ENCODE measurements at regions not wholly inside any gene's neighbourhood (a gene's known extent, or its start where the extent isn't known, plus 50 kb on each side); places are given as distances from the start of the nearest gene placed in this dataset.

DNA sequence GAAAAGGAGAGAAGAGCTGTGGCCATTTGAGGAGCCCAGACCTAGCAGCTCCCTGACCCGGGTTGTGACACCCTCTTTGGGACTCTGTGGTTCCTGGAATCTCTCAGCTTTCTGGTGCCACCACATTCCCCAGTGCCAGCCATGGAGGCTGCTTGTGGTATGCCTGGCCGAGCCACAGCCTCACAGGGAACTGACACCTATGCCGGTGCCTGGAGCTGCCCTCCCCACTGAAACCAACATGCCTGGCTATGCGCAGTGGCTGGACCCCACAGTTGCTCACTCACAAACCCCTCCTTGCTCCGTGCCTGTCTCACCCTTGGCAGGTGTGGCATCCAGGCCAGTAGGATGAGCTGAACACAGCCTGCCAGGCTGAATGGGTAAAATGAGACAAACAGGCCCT lies 749.4 kb downstream of the ARAP2 start:
- no peak for TF ChIP-seq CTCF (conservative IDR thresholded peaks at IDR 0.05; ENCODE audit: low read length)
- no peak for DNase-seq (ENCODE audit: low read depth)
- H3K4me3 ChIP-seq (ENCODE audit: low read length): no peak overlapping the region

DNA sequence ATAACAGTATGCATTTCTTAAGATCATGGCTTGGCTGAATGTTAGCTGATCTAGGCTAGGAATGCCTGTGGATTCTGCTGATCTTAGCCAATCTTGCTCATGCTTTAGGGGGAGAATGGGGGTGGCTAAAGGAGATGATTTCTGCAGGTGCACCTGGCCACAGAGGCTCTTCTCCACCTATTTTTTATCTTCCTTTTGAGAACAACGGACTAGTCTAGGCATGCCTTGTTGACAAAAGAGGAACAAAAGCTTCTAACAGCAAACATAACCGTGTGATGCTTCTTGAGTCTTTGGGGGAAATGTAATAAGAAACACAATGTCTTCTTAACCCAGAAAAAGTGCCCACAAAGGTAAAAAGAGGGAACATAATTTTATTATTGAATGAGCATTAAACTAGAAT lies 743.5 kb downstream of the ARAP2 start:
- TF ChIP-seq CTCF (conservative IDR thresholded peaks at IDR 0.05; ENCODE audit: low read length): no peak
- no peak for DNase-seq (ENCODE audit: low read depth)
- H3K4me3 ChIP-seq (ENCODE audit: low read length): no peak overlapping the region

- DNase-seq (ENCODE audit: low read depth): no peak
- TF ChIP-seq CTCF (conservative IDR thresholded peaks at IDR 0.05; ENCODE audit: low read length): no peak
- H3K4me3 ChIP-seq (ENCODE audit: low read length): no peak overlapping the region
These were observed 740.9 kb downstream of the ARAP2 start for GRCh38 chr4:35503435-35503834.

DNA sequence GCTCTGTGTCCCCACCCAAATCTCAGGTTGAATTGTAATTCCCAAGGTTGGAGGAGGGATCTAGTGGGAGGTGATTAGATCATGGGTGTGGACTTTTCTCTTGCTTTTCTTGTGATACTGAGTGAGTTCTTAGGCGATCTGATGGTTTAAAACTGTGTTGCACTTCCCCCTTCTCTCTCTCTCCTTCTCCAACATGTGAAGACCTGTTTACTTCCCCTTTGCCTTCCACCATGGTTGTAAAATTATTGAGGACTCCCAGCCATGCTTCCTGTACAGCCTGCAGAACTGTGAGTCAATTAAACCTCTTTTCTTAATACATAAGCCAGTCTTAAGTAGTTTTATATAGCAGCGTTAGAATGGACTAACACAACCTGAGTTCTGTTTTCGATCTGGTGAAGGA lies 738.2 kb downstream of the ARAP2 start:
- no peak for TF ChIP-seq CTCF (conservative IDR thresholded peaks at IDR 0.05; ENCODE audit: low read length)
- DNase-seq (ENCODE audit: low read depth): no peak
- no peak overlapping the region for H3K4me3 ChIP-seq (ENCODE audit: low read length)

DNA sequence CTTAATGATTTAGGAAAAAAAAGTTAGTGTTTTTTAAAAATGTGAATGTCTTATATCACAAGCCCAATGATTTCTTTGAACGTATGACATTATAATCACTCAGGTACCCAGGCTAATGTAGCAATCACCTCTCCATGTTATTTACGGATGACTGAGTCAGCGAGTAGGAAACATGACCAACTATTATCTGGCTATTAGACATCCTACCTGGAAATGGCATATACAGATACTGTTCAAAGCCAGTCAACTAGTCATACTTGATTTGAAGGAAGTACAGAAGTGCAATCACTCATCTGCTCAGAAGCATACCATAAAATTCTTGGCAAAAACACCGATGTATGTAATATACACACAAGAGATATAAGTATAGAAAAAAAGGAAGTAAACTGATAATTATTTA lies 732.5 kb downstream of the ARAP2 start:
- no peak overlapping the region for H3K4me3 ChIP-seq (ENCODE audit: low read length)
- DNase-seq (ENCODE audit: low read depth): no peak
- TF ChIP-seq CTCF (conservative IDR thresholded peaks at IDR 0.05; ENCODE audit: low read length): no peak

- H3K4me3 ChIP-seq (ENCODE audit: low read length): no peak overlapping the region
- DNase-seq (ENCODE audit: low read depth): no peak
- no peak for TF ChIP-seq CTCF (conservative IDR thresholded peaks at IDR 0.05; ENCODE audit: low read length)
These were observed 728.2 kb downstream of the ARAP2 start for GRCh38 chr4:35516102-35516501.

- no peak for DNase-seq (ENCODE audit: low read depth)
These were observed 724.3 kb downstream of the ARAP2 start for GRCh38 chr4:35520059-35520458.

More at GRCh38 chr4:35520059-35520458, 724.3 kb downstream of the ARAP2 start:
- no peak for TF ChIP-seq CTCF (conservative IDR thresholded peaks at IDR 0.05; ENCODE audit: low read length)
- H3K4me3 ChIP-seq (ENCODE audit: low read length): no peak overlapping the region
